GM12864 (cell line): ENCODE measurements at regions not wholly inside any gene's neighbourhood (a gene's known extent, or its start where the extent isn't known, plus 50 kb on each side); places are given as distances from the start of the nearest gene placed in this dataset.

Experiments
- DNase-seq: peaks from one replicate; pipeline ENCODE4 v3.0.0-alpha.2; 2011; ENCODE audit warnings: low read depth
- H3K4me3 ChIP-seq: 2 replicates; pipeline ENCODE4 v1.5.1; 2011; ENCODE audit warnings: mild to moderate bottlenecking, low read depth, low read length, control low read depth
- TF ChIP-seq, protein P1 (sequence below): IDR thresholded peaks from 2 replicates; pipeline ENCODE4 v1.5.1; 2011; ENCODE audit warnings: low read depth, mild to moderate bottlenecking, moderate library complexity, low read length, control low read depth, inconsistent platforms; ENCODE audit errors: missing control alignments

- DNase-seq: no peak
- no peak overlapping the region for H3K4me3 ChIP-seq
- TF ChIP-seq, protein P1, sequence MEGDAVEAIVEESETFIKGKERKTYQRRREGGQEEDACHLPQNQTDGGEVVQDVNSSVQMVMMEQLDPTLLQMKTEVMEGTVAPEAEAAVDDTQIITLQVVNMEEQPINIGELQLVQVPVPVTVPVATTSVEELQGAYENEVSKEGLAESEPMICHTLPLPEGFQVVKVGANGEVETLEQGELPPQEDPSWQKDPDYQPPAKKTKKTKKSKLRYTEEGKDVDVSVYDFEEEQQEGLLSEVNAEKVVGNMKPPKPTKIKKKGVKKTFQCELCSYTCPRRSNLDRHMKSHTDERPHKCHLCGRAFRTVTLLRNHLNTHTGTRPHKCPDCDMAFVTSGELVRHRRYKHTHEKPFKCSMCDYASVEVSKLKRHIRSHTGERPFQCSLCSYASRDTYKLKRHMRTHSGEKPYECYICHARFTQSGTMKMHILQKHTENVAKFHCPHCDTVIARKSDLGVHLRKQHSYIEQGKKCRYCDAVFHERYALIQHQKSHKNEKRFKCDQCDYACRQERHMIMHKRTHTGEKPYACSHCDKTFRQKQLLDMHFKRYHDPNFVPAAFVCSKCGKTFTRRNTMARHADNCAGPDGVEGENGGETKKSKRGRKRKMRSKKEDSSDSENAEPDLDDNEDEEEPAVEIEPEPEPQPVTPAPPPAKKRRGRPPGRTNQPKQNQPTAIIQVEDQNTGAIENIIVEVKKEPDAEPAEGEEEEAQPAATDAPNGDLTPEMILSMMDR: no peak
Observed at GRCh38 chr3:72475258-72476138, 372.7 kb downstream of the SHQ1 start.

- TF ChIP-seq, protein P1: no peak
- no peak for DNase-seq
Observed at GRCh38 chr3:72474775-72475174, 373.5 kb downstream of the SHQ1 start.

DNA sequence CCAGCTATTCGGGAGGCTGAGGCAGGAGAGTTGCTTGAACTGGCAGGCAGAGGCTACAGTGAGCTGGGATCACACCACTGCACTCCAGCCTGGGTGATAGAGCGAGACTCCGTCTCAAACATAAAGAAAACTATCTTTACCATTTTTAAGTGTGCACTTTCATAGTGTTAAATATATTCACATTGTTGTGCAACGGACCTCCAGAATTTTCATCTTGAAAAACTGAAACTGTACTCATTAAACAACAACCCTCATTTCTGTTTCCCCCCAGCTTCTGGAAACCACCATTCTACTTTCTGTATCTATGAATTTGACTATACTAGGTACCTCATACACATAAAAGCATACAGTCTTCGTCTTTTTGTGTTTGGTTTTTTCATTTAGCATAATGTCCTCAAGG is 375.1 kb downstream of the SHQ1 start:
- TF ChIP-seq, protein P1: no peak
- DNase-seq: no peak
- no peak overlapping the region for H3K4me3 ChIP-seq

More at GRCh38 chr3:72474775-72475174, 373.5 kb downstream of the SHQ1 start:
- H3K4me3 ChIP-seq: no peak overlapping the region

- H3K4me3 ChIP-seq: no peak overlapping the region
- TF ChIP-seq, protein P1: no peak
- no peak for DNase-seq
Observed at GRCh38 chr3:72470904-72471417, 377.3 kb downstream of the SHQ1 start.

DNA sequence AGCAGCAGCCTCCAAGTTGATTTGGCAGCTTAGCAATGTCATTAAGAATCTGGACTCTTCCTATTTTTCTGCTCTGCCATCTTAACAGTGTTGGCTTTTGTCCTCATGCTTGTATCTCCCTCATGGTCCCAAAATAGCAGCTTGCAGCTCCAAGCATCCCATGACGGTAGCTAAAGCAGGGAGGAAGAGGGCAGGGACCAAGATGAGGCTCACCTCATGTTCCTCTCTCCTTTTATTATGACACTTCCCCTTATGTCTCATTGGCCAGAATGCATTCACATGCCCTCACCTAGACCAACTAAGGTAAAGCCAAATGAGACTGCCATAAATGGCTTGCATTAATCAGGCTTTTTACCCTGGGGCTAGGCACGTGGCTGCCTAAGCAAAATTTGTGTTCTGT is 382.4 kb downstream of the SHQ1 start:
- TF ChIP-seq, protein P1: no peak
- no peak overlapping the region for H3K4me3 ChIP-seq
- no peak for DNase-seq

DNA sequence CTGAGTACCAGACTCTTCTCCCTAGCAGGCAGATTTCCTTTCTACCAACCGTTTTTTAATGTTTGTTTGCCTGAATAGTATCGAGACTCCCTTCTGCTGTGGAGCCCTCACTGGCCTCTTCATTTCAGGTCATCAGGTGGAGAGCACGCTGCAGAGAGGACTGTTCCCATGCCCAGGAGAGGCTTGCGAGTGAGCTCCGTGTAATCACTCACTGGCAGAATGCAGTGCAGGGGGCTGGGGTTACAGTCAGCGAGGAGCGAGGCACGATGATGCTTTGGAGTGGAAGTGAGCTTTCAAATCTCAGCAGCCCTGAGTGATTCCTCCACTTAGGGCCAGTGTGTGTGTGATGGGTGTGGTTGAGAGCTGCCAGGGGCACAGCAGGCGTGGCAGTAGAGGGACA is 385.2 kb downstream of the SHQ1 start:
- no peak for DNase-seq
- no peak overlapping the region for H3K4me3 ChIP-seq
- TF ChIP-seq, protein P1: no peak

DNA sequence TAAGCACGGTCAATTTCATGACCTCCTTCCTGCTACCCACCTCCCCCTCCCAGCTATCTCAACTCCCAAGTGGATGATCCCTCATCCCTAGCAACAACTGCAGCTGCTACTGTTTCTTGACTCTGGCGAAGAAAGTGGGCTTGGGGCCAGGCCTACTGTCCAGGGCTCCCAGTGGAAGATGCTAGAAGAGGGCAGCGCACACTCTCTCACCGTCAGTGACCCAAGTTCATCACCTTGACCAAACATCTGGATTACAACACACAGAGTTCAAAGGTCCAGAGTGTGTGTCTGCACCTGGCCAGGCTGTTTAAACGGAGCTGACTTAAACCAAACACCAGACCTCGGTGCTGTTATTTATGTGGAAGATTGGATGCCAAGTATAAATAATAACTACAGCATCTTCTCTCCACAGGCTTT is 385.6 kb downstream of the SHQ1 start:
- TF ChIP-seq, protein P1: no peak
- no peak for DNase-seq
- H3K4me3 ChIP-seq: no peak overlapping the region
